ENCODE measurements at regions not wholly inside any gene's neighbourhood (a gene's known extent, or its start where the extent isn't known, plus 50 kb on each side); places are given as distances from the start of the nearest gene placed in this dataset.
"Not testable (repeated sequence)": the region's sequence is repeated elsewhere in the genome, so short reads cannot be mapped to it uniquely, and the experiment has no call there.

- peak; percentile 14 for ATAC-seq
- intact Hi-C loops (cut with DNase I, micrococcal nuclease): no loop called here
- no peak for DNase-seq
These were observed 51.1 kb upstream of the MIER3 start for GRCh38 chr5:57002959-57003485.

GRCh38 chr5:57003566-57003965 is 51.6 kb upstream of the MIER3 start:
- DNase-seq (peak in 1 of 2 donors; percentile 13), ATAC-seq (peak; percentile 69)
- intact Hi-C loops (cut with DNase I, micrococcal nuclease): not testable (repeated sequence)

GRCh38 chr5:57004800-57005199 is 52.9 kb upstream of the MIER3 start:
- intact Hi-C loops (cut with DNase I, micrococcal nuclease): no loop called here
- ATAC-seq (peak; percentile 82), DNase-seq (no peak)

- ATAC-seq (peak; percentile 30), DNase-seq (no peak)
- intact Hi-C loops (cut with DNase I, micrococcal nuclease): no loop called here
These were observed 55.4 kb upstream of the MIER3 start for GRCh38 chr5:57007344-57007743.

GRCh38 chr5:57009811-57010210 is 57.9 kb upstream of the MIER3 start:
- ATAC-seq: no peak
- intact Hi-C loops (cut with DNase I, micrococcal nuclease): no loop called here
- DNase-seq: no peak

GRCh38 chr5:57010786-57011185 is 58.9 kb upstream of the MIER3 start:
- no peak for ATAC-seq
- no peak for DNase-seq
- intact Hi-C loops (cut with DNase I, micrococcal nuclease): no loop called here

GRCh38 chr5:57012511-57012910 is 60.6 kb upstream of the MIER3 start:
- peak; percentile 92 for ATAC-seq
- intact Hi-C loops (cut with DNase I, micrococcal nuclease): no loop called here

GRCh38 chr5:57025961-57026360 is 74.0 kb upstream of the MIER3 start:
- DNase-seq (no peak), ATAC-seq (no peak)
- intact Hi-C loops (cut with DNase I, micrococcal nuclease): no loop called here

More at GRCh38 chr5:57012511-57012910, 60.6 kb upstream of the MIER3 start:
- DNase-seq: no peak

- intact Hi-C loops (cut with DNase I, micrococcal nuclease): no loop called here
- ATAC-seq: no peak
These were observed 76.2 kb upstream of the MIER3 start for GRCh38 chr5:57028161-57028560.

GRCh38 chr5:57032151-57032551 is 80.2 kb upstream of the MIER3 start:
- intact Hi-C loops (cut with DNase I, micrococcal nuclease): no loop called here
- peak; percentile 42 to 79 for DNase-seq
- peak; percentile 85 for ATAC-seq

More at GRCh38 chr5:57028161-57028560, 76.2 kb upstream of the MIER3 start:
- no peak for DNase-seq

- DNase-seq (peak; percentile 79 to 88), ATAC-seq (peak; percentile 75)
- intact Hi-C loops (cut with DNase I, micrococcal nuclease): no loop called here
These were observed 81.2 kb upstream of the MIER3 start for GRCh38 chr5:57033103-57033502.

- intact Hi-C loops (cut with DNase I, micrococcal nuclease): no loop called here
- no peak for DNase-seq
- no peak for ATAC-seq
These were observed 81.6 kb upstream of the MIER3 start for GRCh38 chr5:57033503-57033902.

GRCh38 chr5:57034201-57034916 is 82.4 kb upstream of the MIER3 start:
- DNase-seq: no peak
- ATAC-seq: no peak
- intact Hi-C loops (cut with DNase I, micrococcal nuclease): no loop called here

- ATAC-seq (peak; percentile 24), DNase-seq (no peak)
- intact Hi-C loops (cut with DNase I, micrococcal nuclease): no loop called here
These were observed 84.0 kb upstream of the MIER3 start for GRCh38 chr5:57035955-57036354.

- ATAC-seq (no peak), DNase-seq (no peak)
- intact Hi-C loops (cut with DNase I, micrococcal nuclease): no loop called here
These were observed 84.8 kb upstream of the MIER3 start for GRCh38 chr5:57036761-57037160.

- intact Hi-C loops (cut with DNase I, micrococcal nuclease): no loop called here
- DNase-seq (no peak), ATAC-seq (no peak)
These were observed 85.4 kb upstream of the MIER3 start for GRCh38 chr5:57037355-57037754.

GRCh38 chr5:57041570-57041969 is 89.6 kb upstream of the MIER3 start:
- intact Hi-C loops (cut with DNase I, micrococcal nuclease): no loop called here
- ATAC-seq: peak; percentile 87
- DNase-seq: no peak

GRCh38 chr5:57042524-57042931 is 90.6 kb upstream of the MIER3 start:
- DNase-seq (no peak), ATAC-seq (peak; percentile 38)
- intact Hi-C loops (cut with DNase I, micrococcal nuclease): no loop called here

- intact Hi-C loops (cut with DNase I, micrococcal nuclease): no loop called here
- DNase-seq (no peak), ATAC-seq (peak; percentile 40)
These were observed 102.2 kb upstream of the MIER3 start for GRCh38 chr5:57054135-57054534.

GRCh38 chr5:57054671-57055070 is 102.7 kb upstream of the MIER3 start:
- DNase-seq (peak; percentile 64 to 68), ATAC-seq (peak; percentile 87)
- intact Hi-C loops (cut with DNase I, micrococcal nuclease): no loop called here

GRCh38 chr5:57055731-57056130 is 103.8 kb upstream of the MIER3 start:
- peak; percentile 49 for ATAC-seq
- DNase-seq: no peak
- intact Hi-C loops (cut with DNase I, micrococcal nuclease): no loop called here

Data from left colon (tissue), 2 donors.